Bronchial epithelial cell (primary cell): ENCODE measurements at regions not wholly inside any gene's neighbourhood (a gene's known extent, or its start where the extent isn't known, plus 50 kb on each side); places are given as distances from the start of the nearest gene placed in this dataset.

Experiments
- DNase-seq: peaks from one replicate; pipeline ENCODE4 v3.0.0-alpha.2; 2010; ENCODE audit warnings: low read depth
- FAIRE-seq: peaks from 2 replicates; lab custom pipeline; 2011; peaks lifted over from hg19 to GRCh38; lab: Jason Lieb, UNC
- H3K27me3 ChIP-seq: 2 replicates; pipeline ENCODE4 v1.5.1; 2011; ENCODE audit warnings: low read length; ENCODE audit not compliant: control insufficient read depth, insufficient read depth
- H3K36me3 ChIP-seq: 2 replicates; pipeline ENCODE4 v1.5.1; 2011; ENCODE audit warnings: low read length; ENCODE audit not compliant: control insufficient read depth, insufficient read depth
- H3K4me3 ChIP-seq: 2 replicates; pipeline ENCODE4 v1.5.1; 2011; ENCODE audit warnings: mild to moderate bottlenecking, low read depth, low read length, control low read depth
- CTCF ChIP-seq: IDR thresholded peaks from 2 replicates; pipeline ENCODE4 v1.5.1; 2011; ENCODE audit warnings: mild to moderate bottlenecking, moderate library complexity, low read length, control low read depth, inconsistent platforms; ENCODE audit not compliant: insufficient read depth, severe bottlenecking

- TF ChIP-seq CTCF, result no peak
- no peaks in the 10 kb centered on the region for H3K36me3 ChIP-seq
- H3K27me3 ChIP-seq, result no peaks in the 10 kb centered on the region
- DNase-seq (peak; percentile 12), FAIRE-seq (no peak)
- no peak overlapping the region for H3K4me3 ChIP-seq
These were observed 399.3 kb downstream of the GPM6A start for GRCh38 chr4:175412746-175413145.

GRCh38 chr4:175413561-175413960, 398.5 kb downstream of the GPM6A start:
- H3K4me3 ChIP-seq, result no peak overlapping the region
- DNase-seq, result no peak
- FAIRE-seq, result no peak
- TF ChIP-seq CTCF, result no peak
- H3K36me3 ChIP-seq, result no peaks in the 10 kb centered on the region
- no peaks in the 10 kb centered on the region for H3K27me3 ChIP-seq

GRCh38 chr4:175414602-175415001, 397.5 kb downstream of the GPM6A start:
- H3K27me3 ChIP-seq, result no peaks in the 10 kb centered on the region
- no peak overlapping the region for H3K4me3 ChIP-seq
- DNase-seq (no peak), FAIRE-seq (no peak)
- H3K36me3 ChIP-seq, result no peaks in the 10 kb centered on the region
- TF ChIP-seq CTCF, result no peak

GRCh38 chr4:175418516-175418915, 393.5 kb downstream of the GPM6A start:
- FAIRE-seq (no peak), DNase-seq (no peak)
- H3K27me3 ChIP-seq, result no peaks in the 10 kb centered on the region
- no peak for TF ChIP-seq CTCF
- H3K4me3 ChIP-seq, result no peak overlapping the region
- no peaks in the 10 kb centered on the region for H3K36me3 ChIP-seq

- peak; percentile 96 for FAIRE-seq
These were observed 392.8 kb downstream of the GPM6A start for GRCh38 chr4:175419236-175419718.

More at GRCh38 chr4:175419236-175419718, 392.8 kb downstream of the GPM6A start:
- DNase-seq, result peak; percentile 88
- no peaks in the 10 kb centered on the region for H3K36me3 ChIP-seq
- no peak for TF ChIP-seq CTCF
- no peak overlapping the region for H3K4me3 ChIP-seq
- no peaks in the 10 kb centered on the region for H3K27me3 ChIP-seq
